ENCODE measurements at regions not wholly inside any gene's neighbourhood (a gene's known extent, or its start where the extent isn't known, plus 50 kb on each side); places are given as distances from the start of the nearest gene placed in this dataset.
A peak's percentile ranks its signal among the peaks of the same experiment; 100 is the strongest.
"Not testable (repeated sequence)": the region's sequence is repeated elsewhere in the genome, so short reads cannot be mapped to it uniquely, and the experiment has no call there.

GRCh38 chr7:35853194-35853593 is 52.3 kb downstream of the SEPTIN7 start:
- DNase-seq (ENCODE audit: low read depth in 2 of 2): not testable (repeated sequence)

- no peak for DNase-seq (ENCODE audit: low read depth in 2 of 2)
These were observed 53.5 kb downstream of the SEPTIN7 start for GRCh38 chr7:35854311-35854710.

- no peak for DNase-seq (ENCODE audit: low read depth in 2 of 2)
These were observed 55.3 kb downstream of the SEPTIN7 start for GRCh38 chr7:35856175-35856574.

- no peak for DNase-seq (ENCODE audit: low read depth in 2 of 2)
These were observed 59.8 kb downstream of the SEPTIN7 start for GRCh38 chr7:35860664-35861063.

GRCh38 chr7:35865287-35865686 is 64.4 kb downstream of the SEPTIN7 start:
- DNase-seq (ENCODE audit: low read depth in 2 of 2): no peak

GRCh38 chr7:35866186-35866585 is 65.3 kb downstream of the SEPTIN7 start:
- DNase-seq (ENCODE audit: low read depth in 2 of 2): no peak

GRCh38 chr7:35869117-35869516 is 68.3 kb downstream of the SEPTIN7 start:
- DNase-seq (ENCODE audit: low read depth in 2 of 2): not testable (repeated sequence)

- DNase-seq (ENCODE audit: low read depth in 2 of 2): no peak
These were observed 69.0 kb downstream of the SEPTIN7 start for GRCh38 chr7:35869810-35870209.

GRCh38 chr7:35871856-35872255 is 71.0 kb downstream of the SEPTIN7 start:
- no peak for DNase-seq (ENCODE audit: low read depth in 2 of 2)

GRCh38 chr7:35874886-35875285 is 74.0 kb downstream of the SEPTIN7 start:
- no peak for DNase-seq (ENCODE audit: low read depth in 2 of 2)

- no peak for DNase-seq (ENCODE audit: low read depth in 2 of 2)
These were observed 74.4 kb downstream of the SEPTIN7 start for GRCh38 chr7:35875292-35875691.

GRCh38 chr7:35878351-35878750 is 77.5 kb downstream of the SEPTIN7 start:
- no peak for DNase-seq (ENCODE audit: low read depth in 2 of 2)

- DNase-seq (ENCODE audit: low read depth in 2 of 2): not testable (repeated sequence)
These were observed 86.6 kb downstream of the SEPTIN7 start for GRCh38 chr7:35887430-35887829.

- no peak for DNase-seq (ENCODE audit: low read depth in 2 of 2)
These were observed 88.1 kb downstream of the SEPTIN7 start for GRCh38 chr7:35889001-35889400.

- DNase-seq (ENCODE audit: low read depth in 2 of 2): no peak
These were observed 89.0 kb downstream of the SEPTIN7 start for GRCh38 chr7:35889870-35890269.

GRCh38 chr7:35891004-35891830 is 90.4 kb downstream of the SEPTIN7 start:
- no peak for DNase-seq (ENCODE audit: low read depth in 2 of 2)

- DNase-seq (ENCODE audit: low read depth in 2 of 2): no peak
These were observed 92.8 kb downstream of the SEPTIN7 start for GRCh38 chr7:35893649-35894048.

- no peak for DNase-seq (ENCODE audit: low read depth in 2 of 2)
These were observed 93.9 kb downstream of the SEPTIN7 start for GRCh38 chr7:35894721-35895120.

GRCh38 chr7:35900651-35901050 is 99.8 kb downstream of the SEPTIN7 start:
- no peak for DNase-seq (ENCODE audit: low read depth in 2 of 2)

- DNase-seq (ENCODE audit: low read depth in 2 of 2): no peak
These were observed 104.7 kb downstream of the SEPTIN7 start for GRCh38 chr7:35905555-35905954.

- peak; percentile 14 to 70 for DNase-seq (ENCODE audit: low read depth in 2 of 2)
These were observed 105.5 kb downstream of the SEPTIN7 start for GRCh38 chr7:35906191-35906908.

- no peak for DNase-seq (ENCODE audit: low read depth in 2 of 2)
These were observed 107.7 kb downstream of the SEPTIN7 start for GRCh38 chr7:35908331-35909216.
